ENCODE measurements at regions not wholly inside any gene's neighbourhood (a gene's known extent, or its start where the extent isn't known, plus 50 kb on each side); places are given as distances from the start of the nearest gene placed in this dataset.
"Not testable (repeated sequence)": the region's sequence is repeated elsewhere in the genome, so short reads cannot be mapped to it uniquely, and the experiment has no call there.

- DNase-seq: no peak
Measured at GRCh38 chr2:183829931-183830330, 705.7 kb downstream of the NUP35 start.

GRCh38 chr2:183837157-183837556 is 712.9 kb downstream of the NUP35 start:
- DNase-seq: no peak

GRCh38 chr2:183838295-183838694 is 714.1 kb downstream of the NUP35 start:
- DNase-seq: no peak

GRCh38 chr2:183840061-183840584 is 715.9 kb downstream of the NUP35 start:
- no peak for DNase-seq

GRCh38 chr2:183849826-183850225 is 725.6 kb downstream of the NUP35 start:
- DNase-seq: peak; percentile 12

GRCh38 chr2:183859129-183859528 is 734.9 kb downstream of the NUP35 start:
- DNase-seq: no peak

- DNase-seq: no peak
Measured at GRCh38 chr2:183866666-183867065, 731.7 kb upstream of the ZNF804A start.

GRCh38 chr2:183867206-183867605 is 731.1 kb upstream of the ZNF804A start:
- no peak for DNase-seq

- no peak for DNase-seq
Measured at GRCh38 chr2:183868153-183868552, 730.2 kb upstream of the ZNF804A start.

GRCh38 chr2:183868707-183869106 is 729.6 kb upstream of the ZNF804A start:
- DNase-seq: no peak

GRCh38 chr2:183872131-183872530 is 726.2 kb upstream of the ZNF804A start:
- no peak for DNase-seq

GRCh38 chr2:183881978-183882377 is 716.4 kb upstream of the ZNF804A start:
- no peak for DNase-seq

GRCh38 chr2:183892315-183892941 is 705.9 kb upstream of the ZNF804A start:
- DNase-seq: no peak

GRCh38 chr2:183898641-183899040 is 699.7 kb upstream of the ZNF804A start:
- no peak for DNase-seq

- DNase-seq: no peak
Measured at GRCh38 chr2:183901931-183902330, 696.4 kb upstream of the ZNF804A start.

- no peak for DNase-seq
Measured at GRCh38 chr2:183903026-183903425, 695.3 kb upstream of the ZNF804A start.

GRCh38 chr2:183916041-183916440 is 682.3 kb upstream of the ZNF804A start:
- not testable (repeated sequence) for DNase-seq

GRCh38 chr2:183919167-183919566 is 679.2 kb upstream of the ZNF804A start:
- no peak for DNase-seq

GRCh38 chr2:183919926-183920325 is 678.4 kb upstream of the ZNF804A start:
- no peak for DNase-seq

- DNase-seq: no peak
Measured at GRCh38 chr2:183925281-183925680, 673.0 kb upstream of the ZNF804A start.

- DNase-seq: no peak
Measured at GRCh38 chr2:183926433-183926832, 671.9 kb upstream of the ZNF804A start.

- no peak for DNase-seq
Measured at GRCh38 chr2:183927406-183928325, 670.7 kb upstream of the ZNF804A start.

GRCh38 chr2:183935005-183935404 is 663.3 kb upstream of the ZNF804A start:
- DNase-seq: no peak

- no peak for DNase-seq
Measured at GRCh38 chr2:183937220-183937619, 661.1 kb upstream of the ZNF804A start.
